SK-N-SH treated with all-trans-retinoic acid at 6 μM for 48 hours (cell line): ENCODE measurements at regions not wholly inside any gene's neighbourhood (a gene's known extent, or its start where the extent isn't known, plus 50 kb on each side); places are given as distances from the start of the nearest gene placed in this dataset.

ENCODE experiments used
- ATAC-seq: fragments of 200-7000 bp; cut with Tn5 transposase; 3 replicates; pipeline ENCODE4 v1.9.1; 2020; ENCODE audit warnings: mild to moderate bottlenecking, moderate library complexity
- ARNTL ChIP-seq: fragments of 450-650 bp; formaldehyde crosslinking; IDR thresholded peaks from 2 replicates; pipeline ENCODE4 v1.5.0; 2020; ENCODE audit warnings: low read depth, mild to moderate bottlenecking, moderate library complexity, borderline replicate concordance
- CSDC2 ChIP-seq: fragments of 250-450 bp; sonication (Bioruptor Pico); IDR thresholded peaks from 2 replicates; pipeline ENCODE4 v1.5.0; 2020; ENCODE audit warnings: mild to moderate bottlenecking, moderate library complexity
- ESRRG ChIP-seq: fragments of 250-450 bp; sonication (Bioruptor Pico); IDR thresholded peaks from 2 replicates; pipeline ENCODE4 v1.6.1; 2021; ENCODE audit warnings: mild to moderate bottlenecking
- GLIS3 ChIP-seq: fragments of 250-450 bp; sonication (Bioruptor Pico); IDR thresholded peaks from 2 replicates; pipeline ENCODE4 v1.5.0; 2020; ENCODE audit warnings: mild to moderate bottlenecking, moderate library complexity
- ISL1 ChIP-seq: fragments of 250-450 bp; sonication (Bioruptor Pico); IDR thresholded peaks from 2 replicates; pipeline ENCODE4 v2.1.2; 2022; ENCODE audit warnings: mild to moderate bottlenecking, moderate library complexity
- PATZ1 ChIP-seq: fragments of 250-450 bp; sonication (Bioruptor Pico); IDR thresholded peaks from 2 replicates; pipeline ENCODE4 v1.8.0; 2020; ENCODE audit warnings: mild to moderate bottlenecking, moderate library complexity, borderline replicate concordance
- PPARA ChIP-seq: fragments of 250-450 bp; sonication (Bioruptor Pico); IDR thresholded peaks from 2 replicates; pipeline ENCODE4 v1.5.0; 2020; ENCODE audit warnings: mild to moderate bottlenecking, borderline replicate concordance
- RARB ChIP-seq: fragments of 250-450 bp; sonication (Bioruptor Pico); IDR thresholded peaks from 2 replicates; pipeline ENCODE4 v1.8.0; 2021; ENCODE audit warnings: mild to moderate bottlenecking, moderate library complexity
- TCF4 ChIP-seq: fragments of 250-450 bp; sonication (Bioruptor Pico); IDR thresholded peaks from 2 replicates; pipeline ENCODE4 v1.8.0; 2021; ENCODE audit warnings: mild to moderate bottlenecking, moderate library complexity, borderline replicate concordance
- TOX ChIP-seq: fragments of 250-450 bp; sonication (Bioruptor Pico); IDR thresholded peaks from 2 replicates; pipeline ENCODE4 v1.8.0; 2021; ENCODE audit warnings: mild to moderate bottlenecking, moderate library complexity, borderline replicate concordance
- ZC3H10 ChIP-seq: fragments of 250-450 bp; sonication (Bioruptor Pico); IDR thresholded peaks from 2 replicates; pipeline ENCODE4 v1.5.1; 2021; ENCODE audit warnings: mild to moderate bottlenecking, moderate library complexity
- ZFP3 ChIP-seq: fragments of 250-450 bp; sonication (Bioruptor Pico); IDR thresholded peaks from 2 replicates; pipeline ENCODE4 v1.5.0; 2020; ENCODE audit warnings: mild to moderate bottlenecking, moderate library complexity
- ZFP30 ChIP-seq: fragments of 450-650 bp; formaldehyde crosslinking; IDR thresholded peaks from 2 replicates; pipeline ENCODE4 v1.5.0; 2022; ENCODE audit warnings: mild to moderate bottlenecking, moderate library complexity
- ZNF565 ChIP-seq: fragments of 450-650 bp; formaldehyde crosslinking; conservative IDR thresholded peaks from 2 replicates; pipeline ENCODE4 v1.5.0; 2020; ENCODE audit warnings: low read depth, mild to moderate bottlenecking, moderate library complexity
- ZNF70 ChIP-seq: fragments of 450-650 bp; formaldehyde crosslinking; IDR thresholded peaks from 2 replicates; pipeline ENCODE4 v1.5.0; 2020; ENCODE audit warnings: mild to moderate bottlenecking, moderate library complexity
- ZNF8 ChIP-seq: fragments of 450-650 bp; formaldehyde crosslinking; IDR thresholded peaks from 2 replicates; pipeline ENCODE4 v1.5.0; 2020; ENCODE audit warnings: mild to moderate bottlenecking, moderate library complexity
- TF ChIP-seq, protein P1 (sequence below): fragments of 250-450 bp; sonication (Bioruptor Pico); IDR thresholded peaks from 2 replicates; pipeline ENCODE4 v1.8.0; 2021; ENCODE audit warnings: low read depth, mild to moderate bottlenecking, moderate library complexity, borderline replicate concordance
- TF ChIP-seq, protein P2 (sequence below): fragments of 250-450 bp; sonication (Bioruptor Pico); IDR thresholded peaks from 2 replicates; pipeline ENCODE4 v1.5.0; 2020; ENCODE audit warnings: mild to moderate bottlenecking, moderate library complexity
- TF ChIP-seq, protein P3 (sequence below): fragments of 250-450 bp; sonication (Bioruptor Pico); IDR thresholded peaks from 2 replicates; pipeline ENCODE4 v1.5.1; 2021; ENCODE audit warnings: mild to moderate bottlenecking, moderate library complexity

GRCh38 chr7:20083781-20084180 lies 133.4 kb downstream of the MACC1 start:
- TF ChIP-seq ZC3H10 (CRISPR knock-in tag) (no peak), ZFP3 (CRISPR knock-in tag) (no peak), PATZ1 (no peak), RARB (CRISPR knock-in tag) (no peak), ZNF565 (no peak), ISL1 (no peak), ZNF8 (CRISPR knock-in tag) (no peak), TCF4 (CRISPR knock-in tag) (no peak), GLIS3 (CRISPR knock-in tag) (no peak), ZNF70 (CRISPR knock-in tag) (no peak), TOX (CRISPR knock-in tag) (no peak), PPARA (CRISPR knock-in tag) (no peak)
- TF ChIP-seq, protein P1, sequence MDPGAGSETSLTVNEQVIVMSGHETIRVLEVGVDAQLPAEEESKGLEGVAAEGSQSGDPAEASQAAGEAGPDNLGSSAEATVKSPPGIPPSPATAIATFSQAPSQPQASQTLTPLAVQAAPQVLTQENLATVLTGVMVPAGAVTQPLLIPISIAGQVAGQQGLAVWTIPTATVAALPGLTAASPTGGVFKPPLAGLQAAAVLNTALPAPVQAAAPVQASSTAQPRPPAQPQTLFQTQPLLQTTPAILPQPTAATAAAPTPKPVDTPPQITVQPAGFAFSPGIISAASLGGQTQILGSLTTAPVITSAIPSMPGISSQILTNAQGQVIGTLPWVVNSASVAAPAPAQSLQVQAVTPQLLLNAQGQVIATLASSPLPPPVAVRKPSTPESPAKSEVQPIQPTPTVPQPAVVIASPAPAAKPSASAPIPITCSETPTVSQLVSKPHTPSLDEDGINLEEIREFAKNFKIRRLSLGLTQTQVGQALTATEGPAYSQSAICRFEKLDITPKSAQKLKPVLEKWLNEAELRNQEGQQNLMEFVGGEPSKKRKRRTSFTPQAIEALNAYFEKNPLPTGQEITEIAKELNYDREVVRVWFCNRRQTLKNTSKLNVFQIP, result no peak
- TF ChIP-seq, protein P2, sequence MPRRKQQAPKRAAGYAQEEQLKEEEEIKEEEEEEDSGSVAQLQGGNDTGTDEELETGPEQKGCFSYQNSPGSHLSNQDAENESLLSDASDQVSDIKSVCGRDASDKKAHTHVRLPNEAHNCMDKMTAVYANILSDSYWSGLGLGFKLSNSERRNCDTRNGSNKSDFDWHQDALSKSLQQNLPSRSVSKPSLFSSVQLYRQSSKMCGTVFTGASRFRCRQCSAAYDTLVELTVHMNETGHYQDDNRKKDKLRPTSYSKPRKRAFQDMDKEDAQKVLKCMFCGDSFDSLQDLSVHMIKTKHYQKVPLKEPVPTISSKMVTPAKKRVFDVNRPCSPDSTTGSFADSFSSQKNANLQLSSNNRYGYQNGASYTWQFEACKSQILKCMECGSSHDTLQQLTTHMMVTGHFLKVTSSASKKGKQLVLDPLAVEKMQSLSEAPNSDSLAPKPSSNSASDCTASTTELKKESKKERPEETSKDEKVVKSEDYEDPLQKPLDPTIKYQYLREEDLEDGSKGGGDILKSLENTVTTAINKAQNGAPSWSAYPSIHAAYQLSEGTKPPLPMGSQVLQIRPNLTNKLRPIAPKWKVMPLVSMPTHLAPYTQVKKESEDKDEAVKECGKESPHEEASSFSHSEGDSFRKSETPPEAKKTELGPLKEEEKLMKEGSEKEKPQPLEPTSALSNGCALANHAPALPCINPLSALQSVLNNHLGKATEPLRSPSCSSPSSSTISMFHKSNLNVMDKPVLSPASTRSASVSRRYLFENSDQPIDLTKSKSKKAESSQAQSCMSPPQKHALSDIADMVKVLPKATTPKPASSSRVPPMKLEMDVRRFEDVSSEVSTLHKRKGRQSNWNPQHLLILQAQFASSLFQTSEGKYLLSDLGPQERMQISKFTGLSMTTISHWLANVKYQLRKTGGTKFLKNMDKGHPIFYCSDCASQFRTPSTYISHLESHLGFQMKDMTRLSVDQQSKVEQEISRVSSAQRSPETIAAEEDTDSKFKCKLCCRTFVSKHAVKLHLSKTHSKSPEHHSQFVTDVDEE (CRISPR knock-in tag), result no peak
- TF ChIP-seq, protein P3, sequence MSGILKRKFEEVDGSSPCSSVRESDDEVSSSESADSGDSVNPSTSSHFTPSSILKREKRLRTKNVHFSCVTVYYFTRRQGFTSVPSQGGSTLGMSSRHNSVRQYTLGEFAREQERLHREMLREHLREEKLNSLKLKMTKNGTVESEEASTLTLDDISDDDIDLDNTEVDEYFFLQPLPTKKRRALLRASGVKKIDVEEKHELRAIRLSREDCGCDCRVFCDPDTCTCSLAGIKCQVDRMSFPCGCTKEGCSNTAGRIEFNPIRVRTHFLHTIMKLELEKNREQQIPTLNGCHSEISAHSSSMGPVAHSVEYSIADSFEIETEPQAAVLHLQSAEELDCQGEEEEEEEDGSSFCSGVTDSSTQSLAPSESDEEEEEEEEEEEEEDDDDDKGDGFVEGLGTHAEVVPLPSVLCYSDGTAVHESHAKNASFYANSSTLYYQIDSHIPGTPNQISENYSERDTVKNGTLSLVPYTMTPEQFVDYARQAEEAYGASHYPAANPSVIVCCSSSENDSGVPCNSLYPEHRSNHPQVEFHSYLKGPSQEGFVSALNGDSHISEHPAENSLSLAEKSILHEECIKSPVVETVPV (CRISPR knock-in tag), result no peak

DNA sequence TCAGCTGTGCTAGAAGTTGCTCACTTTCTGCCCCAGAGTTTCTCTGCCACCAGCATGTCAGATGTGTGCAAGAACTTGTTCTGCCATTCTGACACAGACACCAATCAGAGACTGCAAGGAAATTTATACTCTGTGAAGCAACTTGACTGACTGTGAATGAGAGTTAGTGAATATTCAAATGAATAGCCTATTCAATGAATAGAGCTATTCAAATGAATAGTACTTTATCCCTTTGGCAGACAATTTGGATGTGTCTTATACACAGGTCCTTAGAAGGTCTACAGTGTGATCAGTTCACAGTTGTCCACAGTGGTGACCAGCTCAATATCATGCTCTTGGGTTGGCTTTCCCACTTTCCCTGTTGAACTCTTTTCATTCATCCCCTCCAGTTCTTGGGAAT lies 138.1 kb downstream of the MACC1 start:
- no peak for ATAC-seq
- TF ChIP-seq ZNF565 (no peak), PATZ1 (no peak), ESRRG (CRISPR knock-in tag) (no peak), ZFP30 (CRISPR knock-in tag) (no peak), TOX (CRISPR knock-in tag) (no peak), ARNTL (CRISPR knock-in tag) (no peak), PPARA (CRISPR knock-in tag) (no peak), CSDC2 (no peak), GLIS3 (CRISPR knock-in tag) (no peak), RARB (CRISPR knock-in tag) (no peak), ZC3H10 (CRISPR knock-in tag) (no peak)
- TF ChIP-seq, protein P2 (CRISPR knock-in tag), result no peak
- TF ChIP-seq, protein P3 (CRISPR knock-in tag), result no peak
- TF ChIP-seq, protein P1, result no peak

More at GRCh38 chr7:20083781-20084180, 133.4 kb downstream of the MACC1 start:
- no peak for ATAC-seq
